HepG2 (cell line): ENCODE measurements at regions not wholly inside any gene's neighbourhood (a gene's known extent, or its start where the extent isn't known, plus 50 kb on each side); places are given as distances from the start of the nearest gene placed in this dataset.

Source experiments
- FOXP1 ChIP-seq, 2 experiments: fragments of 450-650 bp in 1 of 2; IDR thresholded peaks; 2 replicates each; pipeline ENCODE4 v1.6.1; 2017 to 2018; ENCODE audit warnings: antibody characterized with exemption in 1 of 2
- GPN1 ChIP-seq: sonication (generic); formaldehyde crosslinking; IDR thresholded peaks from 2 replicates; pipeline ENCODE4 v1.5.1; 2020; ENCODE audit warnings: missing genetic modification reagents, borderline replicate concordance
- LBX2 ChIP-seq: sonication (generic); formaldehyde crosslinking; IDR thresholded peaks from 2 replicates; pipeline ENCODE4 v1.5.0; 2020; ENCODE audit warnings: missing genetic modification reagents, mild to moderate bottlenecking, borderline replicate concordance
- ZBTB14 ChIP-seq: sonication (generic); formaldehyde crosslinking; IDR thresholded peaks from 2 replicates; pipeline ENCODE4 v1.4.0; 2020; ENCODE audit warnings: missing genetic modification reagents
- ZMAT3 ChIP-seq: sonication (generic); formaldehyde crosslinking; conservative IDR thresholded peaks from 2 replicates; pipeline ENCODE4 v1.7.0; 2021; ENCODE audit warnings: missing genetic modification reagents
- ZNF138 ChIP-seq: sonication (generic); formaldehyde crosslinking; IDR thresholded peaks from 2 replicates; pipeline ENCODE4 v1.5.0; 2020; ENCODE audit warnings: mild to moderate bottlenecking, low read depth, missing genetic modification reagents
- ZNF766 ChIP-seq: sonication (generic); formaldehyde crosslinking; IDR thresholded peaks from 2 replicates; pipeline ENCODE4 v1.5.0; 2020; ENCODE audit warnings: missing genetic modification reagents, borderline replicate concordance
- TF ChIP-seq, protein P1 (sequence below): IDR thresholded peaks from 2 replicates; pipeline ENCODE4 v1.4.0; 2020; ENCODE audit warnings: mild to moderate bottlenecking, missing genetic modification reagents

DNA sequence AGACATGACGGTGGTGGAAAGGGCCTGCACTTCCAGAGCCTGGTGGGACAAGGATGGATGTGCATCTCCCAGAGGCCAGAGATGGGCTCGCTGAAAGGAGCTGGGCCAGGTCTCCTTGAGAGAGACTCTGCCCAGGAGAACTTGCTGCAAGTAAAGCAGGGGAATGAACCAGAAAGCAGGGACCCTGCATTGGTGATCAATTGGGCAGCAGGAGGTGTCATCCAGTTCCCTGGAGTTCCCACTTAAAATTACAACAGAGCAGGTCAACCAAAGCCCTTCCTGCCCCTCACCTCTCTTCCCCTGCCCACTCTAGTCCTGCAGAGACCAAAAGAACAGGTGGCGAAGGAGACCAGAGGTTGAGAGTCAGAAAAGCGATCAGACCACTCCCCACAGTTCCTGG lies 69.7 kb upstream of the CAB39 start (continued):
- no peak for TF ChIP-seq FOXP1 (IDR thresholded peaks at IDR 0.05)
- TF ChIP-seq FOXP1 (CRISPR knock-in tag; IDR thresholded peaks at IDR 0.05): no peak
- TF ChIP-seq, protein P1, sequence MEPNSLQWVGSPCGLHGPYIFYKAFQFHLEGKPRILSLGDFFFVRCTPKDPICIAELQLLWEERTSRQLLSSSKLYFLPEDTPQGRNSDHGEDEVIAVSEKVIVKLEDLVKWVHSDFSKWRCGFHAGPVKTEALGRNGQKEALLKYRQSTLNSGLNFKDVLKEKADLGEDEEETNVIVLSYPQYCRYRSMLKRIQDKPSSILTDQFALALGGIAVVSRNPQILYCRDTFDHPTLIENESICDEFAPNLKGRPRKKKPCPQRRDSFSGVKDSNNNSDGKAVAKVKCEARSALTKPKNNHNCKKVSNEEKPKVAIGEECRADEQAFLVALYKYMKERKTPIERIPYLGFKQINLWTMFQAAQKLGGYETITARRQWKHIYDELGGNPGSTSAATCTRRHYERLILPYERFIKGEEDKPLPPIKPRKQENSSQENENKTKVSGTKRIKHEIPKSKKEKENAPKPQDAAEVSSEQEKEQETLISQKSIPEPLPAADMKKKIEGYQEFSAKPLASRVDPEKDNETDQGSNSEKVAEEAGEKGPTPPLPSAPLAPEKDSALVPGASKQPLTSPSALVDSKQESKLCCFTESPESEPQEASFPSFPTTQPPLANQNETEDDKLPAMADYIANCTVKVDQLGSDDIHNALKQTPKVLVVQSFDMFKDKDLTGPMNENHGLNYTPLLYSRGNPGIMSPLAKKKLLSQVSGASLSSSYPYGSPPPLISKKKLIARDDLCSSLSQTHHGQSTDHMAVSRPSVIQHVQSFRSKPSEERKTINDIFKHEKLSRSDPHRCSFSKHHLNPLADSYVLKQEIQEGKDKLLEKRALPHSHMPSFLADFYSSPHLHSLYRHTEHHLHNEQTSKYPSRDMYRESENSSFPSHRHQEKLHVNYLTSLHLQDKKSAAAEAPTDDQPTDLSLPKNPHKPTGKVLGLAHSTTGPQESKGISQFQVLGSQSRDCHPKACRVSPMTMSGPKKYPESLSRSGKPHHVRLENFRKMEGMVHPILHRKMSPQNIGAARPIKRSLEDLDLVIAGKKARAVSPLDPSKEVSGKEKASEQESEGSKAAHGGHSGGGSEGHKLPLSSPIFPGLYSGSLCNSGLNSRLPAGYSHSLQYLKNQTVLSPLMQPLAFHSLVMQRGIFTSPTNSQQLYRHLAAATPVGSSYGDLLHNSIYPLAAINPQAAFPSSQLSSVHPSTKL (CRISPR knock-in tag): no peak
- no peak for TF ChIP-seq ZNF766 (CRISPR knock-in tag)
- TF ChIP-seq GPN1 (CRISPR knock-in tag): no peak
- TF ChIP-seq ZNF138: no peak
- no peak for TF ChIP-seq ZMAT3 (CRISPR knock-in tag)
- no peak for TF ChIP-seq LBX2 (CRISPR knock-in tag)
- TF ChIP-seq ZBTB14: no peak
